Skin of body (tissue), 1 donor: ENCODE measurements at regions not wholly inside any gene's neighbourhood (a gene's known extent, or its start where the extent isn't known, plus 50 kb on each side); places are given as distances from the start of the nearest gene placed in this dataset.

Experiments
- DNase-seq: peaks from one replicate; lab custom pipeline; 2025; lab: John Stamatoyannopoulos, UW

GRCh38 chr11:115078461-115079438, 400.4 kb downstream of the NXPE2 start:
- no peak for DNase-seq

DNA sequence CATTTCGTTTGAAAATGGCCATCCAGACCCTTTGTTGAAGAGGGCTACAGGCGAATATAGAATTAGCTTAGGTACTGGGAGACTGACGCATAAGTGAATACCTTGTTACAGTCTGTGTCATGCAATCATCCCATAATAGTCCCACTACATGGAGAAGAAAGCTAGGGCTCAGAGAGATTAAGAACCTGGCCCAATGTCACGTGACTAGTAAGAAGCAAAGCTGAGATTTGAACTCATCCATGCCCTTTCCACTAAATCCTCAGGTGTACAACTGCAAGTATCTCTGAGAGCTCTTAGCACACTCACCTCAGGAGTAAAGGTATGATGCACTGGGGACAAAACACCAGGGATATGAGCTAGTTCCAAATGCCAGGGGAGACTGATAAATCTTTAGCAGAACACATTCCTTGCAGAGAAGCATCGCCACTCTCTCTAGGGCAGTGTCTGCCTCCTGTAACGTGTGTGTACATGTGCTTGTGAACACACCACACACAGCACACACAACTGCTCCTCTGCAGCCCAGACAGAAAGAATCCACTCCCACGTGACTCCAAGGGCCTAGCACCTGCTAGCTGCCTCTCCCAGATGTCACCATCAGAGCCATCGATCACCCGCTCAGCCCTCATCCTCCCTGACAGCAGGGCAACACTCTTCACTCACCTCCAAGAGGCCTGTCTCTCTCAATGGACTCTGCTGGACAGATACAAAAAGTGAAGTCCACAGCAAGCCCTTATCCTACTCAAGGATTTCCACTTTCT, 402.8 kb downstream of the NXPE2 start:
- DNase-seq, result no peak

DNA sequence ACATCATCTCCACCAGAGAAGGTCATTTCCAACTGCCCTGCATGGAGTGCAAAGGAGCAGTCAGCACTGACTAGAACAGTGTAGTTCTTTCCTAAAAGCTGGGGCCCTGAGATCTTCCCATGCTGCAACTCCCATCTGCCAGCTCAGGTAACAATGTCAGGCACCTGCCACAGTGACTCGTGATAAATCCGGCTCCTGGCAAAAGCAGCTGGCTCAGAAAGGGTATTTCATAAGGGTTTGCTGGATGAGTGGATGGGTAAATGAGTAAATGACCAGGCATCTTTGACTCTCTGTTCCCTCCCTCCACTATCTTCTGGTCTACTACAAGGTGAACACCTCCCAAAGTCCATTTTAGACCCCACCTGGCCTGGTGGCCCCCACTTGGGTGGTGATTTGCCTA, 403.6 kb downstream of the NXPE2 start:
- DNase-seq, result no peak

DNA sequence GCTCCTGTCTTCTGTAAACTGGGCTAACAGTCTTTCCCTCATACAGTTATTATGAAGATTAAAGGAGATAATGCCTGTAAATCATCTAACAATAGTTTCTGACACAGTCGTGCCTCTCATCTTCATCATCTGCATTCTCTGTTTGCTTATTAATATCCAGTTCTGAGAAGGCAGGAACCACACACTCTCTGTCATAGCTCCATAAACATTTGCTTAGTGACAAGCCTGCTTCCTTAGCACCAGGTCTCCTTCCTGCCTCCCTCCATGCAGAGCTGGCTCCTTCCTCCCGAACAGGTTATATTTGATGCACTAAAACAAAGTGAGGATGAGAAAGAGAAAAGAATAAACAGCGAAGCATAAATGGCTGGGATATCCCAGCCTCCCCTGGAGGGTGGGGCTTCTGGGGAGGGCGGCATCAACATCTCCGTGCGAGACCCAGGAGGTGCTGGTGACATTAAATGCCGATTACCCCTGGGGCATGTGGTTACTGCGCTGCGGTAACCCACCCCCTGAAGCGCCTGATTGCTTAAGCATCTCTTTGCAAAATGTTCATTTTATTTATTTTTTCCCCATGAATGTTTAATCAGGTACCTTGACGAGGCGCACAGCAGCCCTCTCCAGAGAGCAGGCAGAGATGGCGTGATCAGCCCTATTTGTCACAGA, 404.9 kb downstream of the NXPE2 start:
- DNase-seq, result no peak

GRCh38 chr11:115084231-115084630, 405.9 kb downstream of the NXPE2 start:
- DNase-seq, result no peak

DNA sequence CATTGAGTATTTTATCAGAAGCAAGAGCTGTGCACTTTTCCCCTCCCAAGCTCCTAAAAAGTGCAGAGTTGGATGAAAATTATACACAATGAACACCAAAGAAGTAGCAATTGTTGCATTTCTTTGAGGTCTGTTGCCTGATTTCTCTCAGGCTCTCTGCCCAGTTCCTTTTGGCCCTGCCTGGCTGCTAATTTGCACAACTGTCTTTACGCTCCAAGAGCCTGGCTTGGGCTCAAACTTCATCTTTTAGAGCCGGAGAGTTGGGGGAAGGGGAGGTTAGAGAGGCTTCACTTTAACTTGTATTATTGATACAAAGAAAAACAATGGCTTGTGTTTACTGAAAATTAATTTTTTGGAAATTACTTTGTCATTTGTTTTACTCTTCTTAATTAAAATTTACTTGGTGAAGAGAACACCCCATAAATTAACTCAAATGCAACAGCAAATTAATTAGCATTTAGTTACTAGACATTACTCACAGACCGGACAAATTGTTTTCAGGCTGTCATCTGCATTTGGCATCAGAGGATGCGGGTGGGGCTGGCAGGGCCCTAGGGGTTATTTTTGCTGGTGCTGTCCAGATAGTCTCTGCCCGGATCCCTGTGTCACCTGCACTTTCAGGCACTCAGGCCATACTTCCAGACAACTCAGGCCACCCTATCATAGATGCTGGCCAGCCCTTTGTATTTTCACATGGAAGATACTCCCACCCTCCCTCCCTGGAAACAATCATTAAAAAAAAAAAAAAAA, 407.3 kb downstream of the NXPE2 start:
- DNase-seq, result no peak

GRCh38 chr11:115087791-115088190, 409.5 kb downstream of the NXPE2 start:
- no peak for DNase-seq

DNA sequence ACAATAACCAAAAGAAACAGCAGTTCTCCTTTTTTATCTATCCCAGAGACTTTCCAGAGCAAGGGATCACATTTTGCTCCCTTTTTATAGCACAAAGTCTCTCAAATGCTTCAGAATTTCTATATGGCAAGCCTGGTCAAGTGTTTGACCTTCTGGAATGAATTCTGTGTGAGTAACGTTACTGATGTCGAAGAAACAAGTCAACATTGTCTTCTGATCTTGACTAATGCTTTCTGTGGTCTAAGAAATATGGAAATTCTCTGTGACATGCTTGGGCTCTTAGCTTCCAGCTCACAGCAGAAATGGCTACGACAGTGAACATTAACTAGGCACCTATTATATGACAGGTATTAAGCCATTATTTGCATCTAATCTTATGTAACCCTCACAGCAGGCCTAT, 411.7 kb downstream of the CADM1 start:
- DNase-seq, result no peak

- DNase-seq, result no peak
These were observed 406.3 kb downstream of the CADM1 start for GRCh38 chr11:115097796-115098408.

GRCh38 chr11:115100706-115101105, 403.5 kb downstream of the CADM1 start:
- DNase-seq, result no peak

DNA sequence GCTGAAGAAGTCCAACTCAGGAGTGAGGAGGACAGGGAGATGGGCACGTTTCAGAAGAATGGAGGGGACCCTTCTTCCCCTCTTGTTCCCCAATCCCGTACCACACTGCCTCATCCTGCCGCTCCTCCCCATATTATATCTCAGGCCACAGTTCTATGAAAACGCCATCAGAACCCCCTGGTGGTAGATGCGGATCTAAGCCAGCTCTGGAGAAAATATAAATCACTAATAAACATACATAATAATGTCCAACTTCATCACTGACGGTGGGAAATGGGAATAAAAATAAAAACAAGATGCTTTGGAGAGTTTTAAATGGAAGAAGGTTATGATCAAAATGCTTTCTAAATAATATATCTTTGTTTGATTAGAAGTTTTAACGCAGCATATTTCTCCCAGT, 400.3 kb downstream of the CADM1 start:
- no peak for DNase-seq

DNA sequence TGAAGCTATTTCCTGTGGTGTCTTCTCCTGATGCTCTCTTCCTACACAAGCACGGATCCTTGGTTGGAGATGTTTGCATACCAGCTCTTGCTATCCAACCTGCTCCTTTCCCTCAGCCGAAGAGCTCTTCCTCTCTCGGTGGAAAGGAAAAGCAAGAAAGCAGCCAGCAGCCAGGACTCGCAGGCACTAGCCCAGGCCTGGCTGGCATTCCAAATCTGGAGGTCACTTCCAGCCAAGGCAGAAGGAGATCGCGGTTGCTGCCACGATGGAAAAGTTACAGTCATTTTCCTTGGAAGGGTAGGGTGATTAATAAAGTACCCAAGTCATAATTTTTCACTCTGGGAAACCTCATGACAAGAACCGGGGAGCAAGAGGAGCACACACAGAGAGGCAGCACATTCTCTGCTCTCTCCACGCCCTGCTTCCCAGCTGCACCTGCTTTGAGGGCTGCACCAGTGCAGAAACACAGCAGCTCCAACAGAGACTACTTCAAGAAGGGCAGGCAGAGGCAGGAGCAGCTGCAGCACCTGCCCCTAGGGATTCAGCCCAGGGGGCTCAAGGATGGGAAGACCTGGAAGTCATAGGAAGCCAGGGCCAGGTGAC, 399.3 kb downstream of the CADM1 start:
- DNase-seq, result no peak

DNA sequence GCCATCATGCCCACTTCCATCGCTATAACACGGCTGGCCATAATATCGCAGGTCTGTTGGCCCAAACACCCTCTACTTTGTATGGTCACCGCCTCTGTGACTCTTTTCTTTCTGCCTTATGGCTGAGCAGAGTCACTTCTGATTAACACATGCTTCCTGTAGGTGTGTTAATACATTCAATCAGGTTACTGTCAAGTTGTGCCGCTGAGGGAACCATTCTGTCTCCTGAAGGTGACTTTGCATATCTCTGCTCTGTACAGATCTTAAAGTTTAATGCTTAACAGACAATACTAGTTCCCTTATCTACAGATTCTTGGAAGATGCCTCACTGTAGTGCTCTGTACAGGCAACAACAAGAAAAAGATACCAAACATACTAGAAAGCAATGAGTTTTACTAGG, 393.1 kb downstream of the CADM1 start:
- no peak for DNase-seq

DNA sequence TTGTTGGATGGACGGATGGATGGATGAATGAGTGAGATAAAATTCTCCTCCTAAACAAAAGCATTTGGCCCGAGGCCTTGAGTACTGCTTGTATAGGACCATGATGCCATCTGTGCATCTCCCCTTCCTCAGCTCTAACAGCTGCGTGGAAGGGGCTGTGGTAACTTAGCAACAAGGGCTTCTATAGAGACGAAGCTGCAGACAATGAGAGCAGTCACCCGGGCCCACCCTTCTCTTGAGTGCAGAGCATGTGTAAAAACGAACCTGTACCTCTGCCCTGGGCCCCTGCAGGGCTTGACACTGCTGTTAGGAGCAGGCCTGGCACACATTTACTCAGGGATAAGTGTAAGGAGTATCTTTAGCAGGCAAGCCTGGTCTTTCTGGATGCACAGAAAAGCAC, 391.5 kb downstream of the CADM1 start:
- no peak for DNase-seq

GRCh38 chr11:115117956-115118493, 386.2 kb downstream of the CADM1 start:
- no peak for DNase-seq

DNA sequence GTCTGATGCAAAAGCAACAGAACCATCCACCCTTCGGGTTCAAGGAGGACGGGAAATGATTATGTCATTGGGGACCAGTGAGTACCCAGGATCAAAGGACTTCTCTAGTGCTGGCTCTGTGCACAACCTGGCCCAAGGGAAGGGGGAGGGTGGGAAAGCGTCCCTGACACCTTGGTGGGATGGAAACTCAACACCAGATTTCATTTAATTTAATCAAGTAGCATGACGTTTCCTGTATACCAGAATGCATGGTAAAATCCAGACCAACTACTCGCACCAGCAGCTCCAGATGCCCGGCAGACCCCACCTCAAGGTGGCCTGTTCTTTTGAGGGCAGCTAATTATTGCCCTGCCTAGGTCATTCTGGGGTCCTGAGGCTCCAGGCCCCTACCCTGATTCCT, 385.1 kb downstream of the CADM1 start:
- no peak for DNase-seq
